GM12878 (cell line): ENCODE measurements at regions not wholly inside any gene's neighbourhood (a gene's known extent, or its start where the extent isn't known, plus 50 kb on each side); places are given as distances from the start of the nearest gene placed in this dataset.

Experiments
- ATAC-seq: fragments of 200-7000 bp; cut with Tn5 transposase; 3 replicates; pipeline ENCODE4 v1.9.1; 2020; ENCODE audit warnings: mild to moderate bottlenecking, moderate library complexity
- BruUV-seq: library from RNA; stranded (reverse); fragments of 400-500 nt; replicated peaks from 2 replicates; lab custom pipeline; 2021; lab: Mats Ljungman, UMichigan
- CTCF ChIA-PET: fragments of 300-600 bp; sonication (Branson Sonifier 250); formaldehyde crosslinking; extraction: SDS; loops from one replicate; lab custom pipeline; 2021; ENCODE audit warnings: inconsistent platforms; lab: Yijun Ruan, JAX
- POLR2A ChIA-PET: fragments of 350-600 bp; formaldehyde crosslinking; extraction: SDS; loops from one replicate; lab custom pipeline; 2021; ENCODE audit warnings: inconsistent platforms; lab: Charles Lee
- RAD21 ChIA-PET: fragments of 300-600 bp; sonication (Branson Sonifier 250); formaldehyde crosslinking; loops from one replicate; lab custom pipeline; 2023; ENCODE audit warnings: antibody characterized with exemption; ENCODE audit not compliant: unreplicated experiment; lab: Charles Lee
- SMC1A ChIA-PET: fragments of 300-600 bp; sonication (Branson Sonifier 250); formaldehyde crosslinking; loops from one replicate; lab custom pipeline; 2023; ENCODE audit not compliant: unreplicated experiment, uncharacterized antibody; lab: Charles Lee
- DNase-seq: peaks from one replicate; pipeline ENCODE4 v3.0.0-alpha.2; 2011; ENCODE audit warnings: low read depth, low spot score
- FAIRE-seq: peaks from 3 replicates; lab custom pipeline; 2011; peaks lifted over from hg19 to GRCh38; lab: Jason Lieb, UNC
- H2AFZ ChIP-seq: 2 replicates; pipeline ENCODE4 v1.6.0; 2011; ENCODE audit warnings: low read depth, low read length, control low read depth; ENCODE audit not compliant: control insufficient read depth
- H3K27ac ChIP-seq: 2 replicates; pipeline ENCODE4 v1.5.1; 2011; ENCODE audit warnings: control low read depth; ENCODE audit not compliant: control insufficient read depth, insufficient read depth
- H3K27me3 ChIP-seq, 2 experiments: replicated peaks in 1 of 2; 2 replicates each; pipeline versions ENCODE4 v1.6.0 to v1.6.1; 2011; ENCODE audit warnings: low read length in 1 of 2; ENCODE audit not compliant: control insufficient read depth in 2 of 2, insufficient read depth in 2 of 2
- H3K36me3 ChIP-seq, 2 experiments: 2 replicates each; pipeline ENCODE4 v1.5.1; 2011; ENCODE audit warnings: low read length in 1 of 2; ENCODE audit not compliant: control insufficient read depth in 2 of 2, insufficient read depth in 2 of 2
- H3K4me1 ChIP-seq: 2 replicates; pipeline ENCODE4 v1.6.1; 2011; ENCODE audit warnings: mild to moderate bottlenecking, low read length, moderate library complexity, mixed read lengths; ENCODE audit not compliant: control insufficient read depth, insufficient read depth
- H3K4me2 ChIP-seq: 2 replicates; pipeline ENCODE4 v1.6.0; 2011; ENCODE audit warnings: control low read depth; ENCODE audit not compliant: control insufficient read depth, insufficient read depth
- H3K4me3 ChIP-seq: fragments of 200-600 bp; sonication (generic); 2 replicates; pipeline ENCODE4 v1.5.1; 2016
- H3K79me2 ChIP-seq: 2 replicates; pipeline ENCODE4 v1.6.0; 2011; ENCODE audit warnings: low read length; ENCODE audit not compliant: control insufficient read depth, insufficient read depth
- H3K9ac ChIP-seq: 2 replicates; pipeline ENCODE4 v1.8.0; 2011; ENCODE audit warnings: low read length, control low read depth, mixed read lengths; ENCODE audit not compliant: control insufficient read depth, insufficient read depth
- H3K9me3 ChIP-seq: replicated peaks from 3 replicates; pipeline ENCODE4 v1.5.1; 2011; ENCODE audit warnings: mild to moderate bottlenecking, low read length; ENCODE audit not compliant: control insufficient read depth, insufficient read depth
- H4K20me1 ChIP-seq: 2 replicates; pipeline ENCODE4 v1.6.0; 2011; ENCODE audit not compliant: control insufficient read depth, insufficient read depth
- CREB1 ChIP-seq: IDR thresholded peaks from 2 replicates; pipeline ENCODE4 v1.6.1; 2012; ENCODE audit warnings: low read depth, mild to moderate bottlenecking, inconsistent platforms
- CTCF ChIP-seq, 3 experiments: IDR thresholded peaks in 2 of 3; conservative IDR thresholded peaks in 1 of 3; 2 replicates each; pipeline ENCODE4 v1.5.1; 2011; ENCODE audit warnings: low read depth in 3 of 3, low read length in 3 of 3, mild to moderate bottlenecking in 3 of 3, control low read depth in 2 of 3, moderate library complexity in 2 of 3, inconsistent platforms in 1 of 3, mixed read lengths in 1 of 3; ENCODE audit not compliant: control insufficient read depth in 2 of 3, insufficient read depth in 1 of 3; ENCODE audit errors: extremely low read depth in 1 of 3
- ESRRA ChIP-seq: IDR thresholded peaks from 2 replicates; pipeline ENCODE4 v1.6.1; 2012; ENCODE audit warnings: mild to moderate bottlenecking, low read length, improper control_type of control experiment
- FOS ChIP-seq: IDR thresholded peaks from 3 replicates; pipeline ENCODE4 v1.6.1; 2011; ENCODE audit warnings: borderline replicate concordance; ENCODE audit not compliant: insufficient read length; ENCODE audit errors: extremely low read depth
- FOXK2 ChIP-seq: fragments of 450-650 bp; IDR thresholded peaks from 2 replicates; pipeline ENCODE4 v1.6.1; 2017; ENCODE audit warnings: mild to moderate bottlenecking, moderate library complexity
- HDGF ChIP-seq: fragments of 450-650 bp; IDR thresholded peaks from 2 replicates; pipeline ENCODE4 v1.6.1; 2016; ENCODE audit warnings: antibody characterized with exemption
- POU2F2 ChIP-seq: IDR thresholded peaks from 3 replicates; pipeline ENCODE4 v1.6.1; 2011; ENCODE audit warnings: low read depth, mild to moderate bottlenecking, low read length, borderline replicate concordance
- SMAD5 ChIP-seq: IDR thresholded peaks from 2 replicates; pipeline ENCODE4 v1.6.1; 2016; ENCODE audit warnings: antibody characterized with exemption, low read depth
- WRNIP1 ChIP-seq: IDR thresholded peaks from 2 replicates; pipeline ENCODE4 v1.6.1; 2011; ENCODE audit warnings: low read depth, low read length, improper control_type of control experiment, borderline replicate concordance
- WGBS: methylation state at CpG from one replicate; pipeline ENCODE4 v1.1.6; 2016; ENCODE audit warnings: low lambda C conversion rate; ENCODE audit not compliant: insufficient replicate concordance, insufficient coverage; ENCODE audit errors: missing lambda C conversion rate; 5-methylcytosine and 5-hydroxymethylcytosine counted together
- in situ Hi-C: fragments of 300-500 bp; cut with MboI; formaldehyde crosslinking; loops from 9 replicates; pipeline ENCODE4 v1.14.3; 2018; ENCODE audit warnings: mixed read lengths
- intact Hi-C: fragments of 100-400 bp; cut with micrococcal nuclease; formaldehyde crosslinking; loops from one replicate; pipeline ENCODE4 v1.14.2; 2022; ENCODE audit not compliant: unreplicated experiment

GRCh38 chr4:120447774-120448173 lies 381.1 kb upstream of the MAD2L1 start:
- no peaks in the 10 kb centered on the region for H3K4me1 ChIP-seq
- H4K20me1 ChIP-seq, result no peaks in the 10 kb centered on the region
- H3K4me2 ChIP-seq, result no peak overlapping the region
- ChIA-PET SMC1A (no interaction called here), POLR2A (no interaction called here), CTCF (no interaction called here), RAD21 (no interaction called here)
- no peaks in the 10 kb centered on the region for H3K9me3 ChIP-seq
- ATAC-seq (no peak), FAIRE-seq (no peak), DNase-seq (no peak)
- no peaks in the 10 kb centered on the region for H3K27me3 ChIP-seq
- BruUV-seq, result no TSS peak
- in situ Hi-C loops, result no loop called here
- intact Hi-C loops, result no loop called here
- no peaks in the 10 kb centered on the region for H3K79me2 ChIP-seq
- H3K9ac ChIP-seq, result no peak overlapping the region
- H3K4me3 ChIP-seq, result no peak overlapping the region
- H2AFZ ChIP-seq, result no peak overlapping the region
- no peaks in the 10 kb centered on the region for H3K36me3 ChIP-seq
- 18% methylated on average over 1 of the region's 1 CpG for WGBS
- no peak overlapping the region for H3K27ac ChIP-seq
- TF ChIP-seq CREB1 (no peak), FOS (no peak), HDGF (no peak), FOXK2 (no peak), CTCF (IDR thresholded peaks at IDR 0.05 in 2 of 3, conservative IDR thresholded peaks at IDR 0.05 in 1 of 3; ENCODE audit: control insufficient read depth in 2 of 3, extremely low read depth in 1 of 3, insufficient read depth in 1 of 3, low read depth in 3 of 3, low read length in 3 of 3) (no peak), WRNIP1 (no peak), SMAD5 (no peak), POU2F2 (no peak), ESRRA (no peak)
